ENCODE measurements at regions not wholly inside any gene's neighbourhood (a gene's known extent, or its start where the extent isn't known, plus 50 kb on each side); places are given as distances from the start of the nearest gene placed in this dataset.

DNA sequence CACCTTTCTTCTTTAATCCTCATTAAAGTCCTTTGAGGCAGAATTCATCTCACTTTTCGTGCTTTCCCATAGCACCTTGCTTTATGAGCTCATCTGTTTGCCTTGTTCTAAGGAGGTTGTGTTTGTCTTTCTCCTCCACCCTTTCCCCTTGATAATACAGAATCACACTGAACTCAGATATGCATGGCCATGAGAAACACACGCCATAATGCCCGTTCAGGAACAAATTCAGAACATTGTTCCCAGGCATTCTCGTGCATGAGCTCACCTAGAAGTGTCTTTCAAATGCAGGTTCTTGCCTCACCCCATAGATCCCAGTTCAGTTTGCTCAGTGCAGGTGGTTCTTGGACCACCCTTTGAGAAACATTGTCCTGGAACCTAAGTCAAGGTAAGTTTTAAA lies 71.1 kb downstream of the TMEM114 start:
- DNase-seq: no peak

DNA sequence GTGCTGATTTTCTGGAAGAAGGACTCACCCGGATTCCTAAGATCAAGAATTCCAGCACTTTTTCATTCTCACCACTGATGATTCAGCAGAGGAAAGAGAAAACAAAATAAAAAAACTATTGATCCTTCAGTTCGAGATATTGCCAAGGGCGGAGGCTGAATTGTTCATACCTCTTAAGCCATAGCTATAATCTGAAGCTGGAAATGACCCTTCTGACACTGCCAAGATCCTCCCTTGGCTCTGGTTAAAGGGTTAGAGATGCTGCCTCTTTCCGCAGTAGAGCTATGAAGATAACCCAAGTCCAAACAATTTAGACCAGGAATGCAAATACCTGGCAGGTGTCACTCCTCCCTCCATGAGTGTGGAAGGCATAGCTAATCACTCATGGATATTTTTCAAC lies 73.0 kb downstream of the TMEM114 start:
- DNase-seq: no peak

- no peak for DNase-seq
Observed at GRCh38 chr16:8516471-8516870, 73.8 kb downstream of the TMEM114 start.

GRCh38 chr16:8512941-8513624 lies 77.2 kb downstream of the TMEM114 start:
- DNase-seq: no peak

DNA sequence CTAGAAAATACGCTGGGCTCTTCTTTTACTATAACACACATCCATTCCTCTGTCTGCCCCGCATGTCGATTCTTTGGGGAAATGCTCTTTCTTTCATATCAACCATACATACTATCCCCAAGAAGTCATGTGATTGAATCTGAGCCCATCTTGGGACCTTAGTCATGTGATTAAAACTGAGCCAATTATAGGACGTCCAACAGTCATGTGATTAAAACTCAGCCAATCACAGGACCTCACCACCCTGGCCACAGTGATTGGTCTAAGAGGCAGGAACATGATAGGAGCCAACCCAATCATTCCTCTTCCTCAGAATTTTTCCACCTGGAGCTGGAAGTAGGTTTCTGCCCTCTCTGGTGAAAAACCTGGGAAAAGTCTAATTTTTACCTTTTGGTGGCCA lies 78.8 kb downstream of the TMEM114 start:
- DNase-seq: no peak

- no peak for DNase-seq
Observed at GRCh38 chr16:8510160-8510559, 80.2 kb downstream of the TMEM114 start.

DNA sequence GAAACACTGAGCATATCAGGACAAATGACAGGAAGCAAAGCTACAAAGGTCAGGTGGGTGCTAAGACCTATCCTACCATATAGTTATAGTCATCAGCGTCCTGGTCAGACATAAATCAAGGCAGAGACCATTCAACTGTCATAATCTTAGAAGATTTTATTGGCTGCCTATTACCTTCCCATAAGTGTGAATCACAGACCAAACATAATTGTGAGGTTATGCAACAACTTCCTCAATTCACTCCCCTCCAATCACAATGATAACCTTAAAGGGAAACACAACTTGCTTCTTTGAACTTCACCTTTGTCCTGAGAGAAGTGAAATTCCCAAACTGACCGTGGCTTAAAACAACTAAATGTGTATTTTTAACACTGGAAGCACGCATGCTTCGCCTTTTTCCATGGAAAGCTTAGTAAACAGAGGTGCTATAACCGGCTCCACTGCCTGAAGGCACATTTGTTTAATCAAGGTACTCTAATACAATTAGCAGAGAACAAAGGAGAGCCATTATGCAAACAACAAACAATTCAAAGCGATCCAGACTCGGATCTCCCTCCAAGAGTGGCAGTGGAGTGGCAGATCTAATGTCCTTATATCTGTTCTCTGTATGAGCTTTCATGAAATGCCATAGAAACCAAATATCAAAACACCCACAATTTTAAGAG lies 84.9 kb downstream of the TMEM114 start:
- no peak for DNase-seq

GRCh38 chr16:8502446-8502845 lies 87.9 kb downstream of the TMEM114 start:
- DNase-seq: no peak

DNA sequence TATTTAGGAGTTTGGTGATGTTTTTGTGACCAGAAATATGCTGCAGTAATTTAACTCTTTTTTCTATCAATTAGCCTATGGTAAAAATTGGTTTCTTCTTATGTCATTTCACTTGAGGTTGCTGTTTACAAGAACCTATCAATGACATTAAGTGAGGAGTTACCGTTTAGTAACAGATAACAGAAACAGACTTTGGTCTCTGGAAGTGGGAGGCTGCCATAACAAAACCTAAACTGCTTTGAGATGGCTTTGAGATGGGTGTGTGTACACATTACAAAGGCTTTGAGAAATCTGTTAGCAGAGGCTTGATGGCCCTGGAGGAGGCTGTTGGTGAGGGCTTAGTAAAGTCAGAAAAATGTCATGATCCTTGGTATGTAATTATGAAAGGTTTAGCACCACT lies 90.0 kb downstream of the TMEM114 start:
- DNase-seq: no peak

- DNase-seq: no peak
Observed at GRCh38 chr16:8496364-8496763, 93.9 kb downstream of the TMEM114 start.

- DNase-seq: no peak
Observed at GRCh38 chr16:8493972-8494371, 96.3 kb downstream of the TMEM114 start.

- DNase-seq: no peak
Observed at GRCh38 chr16:8492690-8493089, 97.6 kb downstream of the TMEM114 start.

DNA sequence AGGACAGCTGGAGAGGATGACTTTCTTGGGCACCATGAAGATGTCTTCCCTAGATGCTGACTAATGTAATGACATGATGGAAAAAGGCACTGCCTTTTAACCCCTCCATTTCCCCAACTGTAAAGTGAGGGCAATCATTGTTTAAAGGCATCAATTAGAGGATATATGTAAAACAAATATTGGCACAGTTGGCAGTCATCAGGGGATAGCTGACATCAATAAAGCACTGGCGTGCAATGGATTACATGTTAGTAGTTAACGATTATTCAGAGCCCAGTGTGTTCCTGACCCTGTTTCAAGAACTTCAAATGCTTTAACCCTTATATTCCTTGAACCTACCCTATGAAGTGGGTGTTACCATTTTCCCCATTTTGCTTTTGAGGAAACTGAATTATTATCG lies 100.7 kb downstream of the TMEM114 start:
- no peak for DNase-seq

- no peak for DNase-seq
Observed at GRCh38 chr16:8486985-8487384, 103.3 kb downstream of the TMEM114 start.

GRCh38 chr16:8483396-8483795 lies 106.9 kb downstream of the TMEM114 start:
- DNase-seq: no peak

- no peak for DNase-seq
Observed at GRCh38 chr16:8481810-8482209, 108.5 kb downstream of the TMEM114 start.

- DNase-seq: no peak
Observed at GRCh38 chr16:8476824-8477223, 113.5 kb downstream of the TMEM114 start.

DNA sequence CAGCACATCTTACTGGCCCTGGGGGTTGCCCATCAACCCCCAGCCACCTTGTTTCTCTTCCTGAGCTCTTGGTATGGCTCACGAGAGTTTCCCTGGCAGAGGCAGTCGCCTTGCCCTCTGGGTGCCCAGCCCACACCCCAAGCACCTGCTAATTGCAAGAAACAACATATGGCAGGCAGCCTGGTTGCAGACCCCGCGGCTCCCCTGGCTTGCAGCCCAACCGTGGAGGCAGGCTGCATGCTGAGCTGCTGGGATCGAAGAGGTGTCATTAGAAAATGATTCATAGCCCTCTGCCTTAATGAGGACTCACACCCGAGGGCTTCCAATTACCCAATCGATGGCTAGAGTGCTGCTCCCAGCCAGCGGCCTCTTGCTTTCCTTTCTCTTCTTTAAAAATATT lies 115.7 kb downstream of the TMEM114 start:
- DNase-seq: no peak

DNA sequence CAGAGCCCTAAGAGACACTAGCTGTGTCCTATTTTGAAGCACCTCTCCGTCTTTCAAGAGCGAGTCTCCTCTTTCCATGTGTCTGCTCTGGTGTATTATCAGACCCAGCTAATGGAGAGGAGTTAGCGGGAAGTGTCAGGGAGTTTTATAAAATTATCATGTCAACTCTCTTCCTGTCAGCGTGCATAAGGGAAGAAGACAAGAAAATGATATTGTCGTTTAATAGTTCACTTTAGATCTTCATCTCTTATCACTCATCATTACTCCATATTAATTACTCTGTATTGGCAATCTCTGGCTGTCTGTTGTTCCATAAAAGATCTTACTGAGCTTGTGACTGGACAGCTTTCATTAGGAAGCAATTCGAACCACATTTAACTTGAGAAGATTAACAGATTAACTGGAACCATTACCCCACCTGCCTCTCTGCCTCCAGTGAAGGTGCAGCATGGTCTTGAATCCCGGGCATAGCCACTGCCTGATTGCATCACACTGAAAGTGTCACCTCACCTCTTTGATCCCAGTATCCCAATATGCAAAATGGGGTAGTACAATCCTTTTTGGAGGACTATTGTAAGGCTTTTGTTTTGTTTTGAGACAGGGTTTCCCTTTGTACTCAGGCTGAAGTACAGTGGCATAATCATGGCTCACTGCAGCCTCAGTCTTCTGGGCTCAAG lies 121.1 kb downstream of the TMEM114 start:
- no peak for DNase-seq

- DNase-seq: no peak
Observed at GRCh38 chr16:8464979-8465378, 125.3 kb downstream of the TMEM114 start.

- DNase-seq: no peak
Observed at GRCh38 chr16:8459085-8459733, 131.1 kb downstream of the TMEM114 start.

DNA sequence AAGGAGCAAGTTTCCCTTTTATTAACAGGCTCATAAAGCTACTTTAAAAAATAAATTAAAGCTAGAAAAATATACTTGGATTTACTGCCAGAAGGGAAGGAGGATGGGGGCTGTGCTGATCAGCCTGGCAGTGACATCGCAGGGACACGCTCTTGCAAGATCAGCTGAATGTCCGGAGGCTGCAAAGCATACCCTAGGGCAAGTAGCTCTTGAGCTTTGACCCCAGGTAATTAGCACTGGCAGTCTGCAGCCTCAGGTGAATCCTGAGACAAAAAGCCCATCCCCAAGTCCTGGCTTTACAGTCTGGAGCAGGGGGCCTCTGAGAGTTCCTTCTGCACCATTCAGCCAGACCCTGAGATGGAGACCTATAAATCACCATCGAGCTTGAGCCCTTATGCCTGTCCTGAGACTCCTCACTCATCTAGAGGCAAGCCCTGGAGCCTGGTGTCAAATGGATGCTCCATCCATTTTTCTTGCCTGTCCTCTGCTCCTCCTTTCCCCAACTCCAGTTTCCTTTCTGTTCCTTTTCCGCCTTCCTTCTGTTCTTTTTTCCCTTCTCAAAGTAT lies 131.7 kb downstream of the TMEM114 start:
- DNase-seq: no peak

- DNase-seq: no peak
Observed at GRCh38 chr16:8453359-8453758, 137.0 kb downstream of the TMEM114 start.

- no peak for DNase-seq
Observed at GRCh38 chr16:8452941-8453340, 137.4 kb downstream of the TMEM114 start.

Data from NCI-H345 (cell line).